Esophagus muscularis mucosa (tissue), 3 donors: ENCODE measurements at regions not wholly inside any gene's neighbourhood (a gene's known extent, or its start where the extent isn't known, plus 50 kb on each side); places are given as distances from the start of the nearest gene placed in this dataset.

Experiments used
- POLR2AphosphoS5 ChIP-seq, 2 donors: sonication (generic); formaldehyde crosslinking; IDR thresholded peaks; one replicate each; pipeline ENCODE4 v1.6.1; 2017; ENCODE audit warnings: antibody characterized with exemption in 2 of 2
- TF ChIP-seq, protein P1 (sequence below), 3 experiments: fragments of 200-600 bp in 2 of 3; fragments of 450-650 bp in 1 of 3; sonication (generic) in 2 of 3; IDR thresholded peaks; one replicate each; pipeline ENCODE4 v1.5.1; 2017 to 2019; ENCODE audit warnings: antibody characterized with exemption in 3 of 3, mild to moderate bottlenecking in 2 of 3, moderate library complexity in 1 of 3

- no peak for TF ChIP-seq POLR2AphosphoS5 (IDR thresholded peaks at IDR 0.05)
- TF ChIP-seq, protein P1, sequence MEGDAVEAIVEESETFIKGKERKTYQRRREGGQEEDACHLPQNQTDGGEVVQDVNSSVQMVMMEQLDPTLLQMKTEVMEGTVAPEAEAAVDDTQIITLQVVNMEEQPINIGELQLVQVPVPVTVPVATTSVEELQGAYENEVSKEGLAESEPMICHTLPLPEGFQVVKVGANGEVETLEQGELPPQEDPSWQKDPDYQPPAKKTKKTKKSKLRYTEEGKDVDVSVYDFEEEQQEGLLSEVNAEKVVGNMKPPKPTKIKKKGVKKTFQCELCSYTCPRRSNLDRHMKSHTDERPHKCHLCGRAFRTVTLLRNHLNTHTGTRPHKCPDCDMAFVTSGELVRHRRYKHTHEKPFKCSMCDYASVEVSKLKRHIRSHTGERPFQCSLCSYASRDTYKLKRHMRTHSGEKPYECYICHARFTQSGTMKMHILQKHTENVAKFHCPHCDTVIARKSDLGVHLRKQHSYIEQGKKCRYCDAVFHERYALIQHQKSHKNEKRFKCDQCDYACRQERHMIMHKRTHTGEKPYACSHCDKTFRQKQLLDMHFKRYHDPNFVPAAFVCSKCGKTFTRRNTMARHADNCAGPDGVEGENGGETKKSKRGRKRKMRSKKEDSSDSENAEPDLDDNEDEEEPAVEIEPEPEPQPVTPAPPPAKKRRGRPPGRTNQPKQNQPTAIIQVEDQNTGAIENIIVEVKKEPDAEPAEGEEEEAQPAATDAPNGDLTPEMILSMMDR (IDR thresholded peaks at IDR 0.05), result no peak
Measured at GRCh38 chr16:35585411-35585810, 2126.0 kb downstream of the TP53TG3F start.
